RWPE1 (cell line): ENCODE measurements at regions not wholly inside any gene's neighbourhood (a gene's known extent, or its start where the extent isn't known, plus 50 kb on each side); places are given as distances from the start of the nearest gene placed in this dataset.

ENCODE experiments used
- CTCF ChIA-PET: fragments of 350-600 bp; sonication (Branson Sonifier 250); formaldehyde crosslinking; extraction: SDS; loops from one replicate; lab custom pipeline; 2021; lab: Yijun Ruan, JAX
- POLR2A ChIA-PET: fragments of 400-600 bp; formaldehyde crosslinking; extraction: SDS; loops from one replicate; lab custom pipeline; 2020; ENCODE audit warnings: antibody characterized with exemption; ENCODE audit not compliant: low non-redundant PET; lab: Yijun Ruan, JAX
- DNase-seq: peaks from one replicate; pipeline ENCODE4 v3.0.0; 2012; ENCODE audit warnings: low spot score
- H3K27ac ChIP-seq: fragments of 450-650 bp; 2 replicates; pipeline ENCODE4 v1.5.1; 2017
- TF ChIP-seq, protein P1 (sequence below): fragments of 450-650 bp; conservative IDR thresholded peaks from 2 replicates; pipeline ENCODE4 v1.5.1; 2017; ENCODE audit warnings: low read depth, mild to moderate bottlenecking

- TF ChIP-seq, protein P1, sequence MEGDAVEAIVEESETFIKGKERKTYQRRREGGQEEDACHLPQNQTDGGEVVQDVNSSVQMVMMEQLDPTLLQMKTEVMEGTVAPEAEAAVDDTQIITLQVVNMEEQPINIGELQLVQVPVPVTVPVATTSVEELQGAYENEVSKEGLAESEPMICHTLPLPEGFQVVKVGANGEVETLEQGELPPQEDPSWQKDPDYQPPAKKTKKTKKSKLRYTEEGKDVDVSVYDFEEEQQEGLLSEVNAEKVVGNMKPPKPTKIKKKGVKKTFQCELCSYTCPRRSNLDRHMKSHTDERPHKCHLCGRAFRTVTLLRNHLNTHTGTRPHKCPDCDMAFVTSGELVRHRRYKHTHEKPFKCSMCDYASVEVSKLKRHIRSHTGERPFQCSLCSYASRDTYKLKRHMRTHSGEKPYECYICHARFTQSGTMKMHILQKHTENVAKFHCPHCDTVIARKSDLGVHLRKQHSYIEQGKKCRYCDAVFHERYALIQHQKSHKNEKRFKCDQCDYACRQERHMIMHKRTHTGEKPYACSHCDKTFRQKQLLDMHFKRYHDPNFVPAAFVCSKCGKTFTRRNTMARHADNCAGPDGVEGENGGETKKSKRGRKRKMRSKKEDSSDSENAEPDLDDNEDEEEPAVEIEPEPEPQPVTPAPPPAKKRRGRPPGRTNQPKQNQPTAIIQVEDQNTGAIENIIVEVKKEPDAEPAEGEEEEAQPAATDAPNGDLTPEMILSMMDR, result no peak
- H3K27ac ChIP-seq, result no peak overlapping the region
- CTCF ChIA-PET, result no interaction called here
- DNase-seq, result no peak
- POLR2A ChIA-PET, result no interaction called here
Measured at GRCh38 chr13:76086729-76087128, 450.6 kb downstream of the LMO7 start.

- TF ChIP-seq, protein P1, result no peak
- ChIA-PET CTCF (no interaction called here), POLR2A (no interaction called here)
- DNase-seq, result no peak
- H3K27ac ChIP-seq, result no peak overlapping the region
Measured at GRCh38 chr13:76067850-76068249, 431.7 kb downstream of the LMO7 start.

DNA sequence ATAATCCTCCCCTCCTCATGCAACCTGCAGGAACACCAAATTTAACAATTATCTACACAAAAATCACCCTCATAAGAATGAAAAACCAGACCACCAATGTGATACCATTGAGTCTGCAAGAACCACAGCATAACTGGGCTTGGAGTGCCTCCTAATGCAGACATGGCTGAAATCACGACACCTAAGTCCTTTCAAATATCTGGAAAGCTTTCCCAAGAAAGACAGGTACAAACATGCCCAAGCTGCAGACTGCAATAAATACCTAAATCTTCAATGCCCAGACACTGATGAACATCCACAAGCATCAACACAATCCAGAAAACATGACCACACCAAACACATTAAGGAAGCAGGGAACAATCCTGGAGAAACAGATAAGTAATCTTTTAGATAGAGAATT lies 417.1 kb downstream of the LMO7 start:
- ChIA-PET CTCF (interaction anchor here (0.6 to 0.8 kb wide), 2 partner anchors 108 to 285 kb away, joined by 3 to 4 read pairs; no protein-coding TSS in a partner anchor), POLR2A (no interaction called here)
- H3K27ac ChIP-seq, result no peak overlapping the region
- DNase-seq, result no peak
- TF ChIP-seq, protein P1, result no peak

DNA sequence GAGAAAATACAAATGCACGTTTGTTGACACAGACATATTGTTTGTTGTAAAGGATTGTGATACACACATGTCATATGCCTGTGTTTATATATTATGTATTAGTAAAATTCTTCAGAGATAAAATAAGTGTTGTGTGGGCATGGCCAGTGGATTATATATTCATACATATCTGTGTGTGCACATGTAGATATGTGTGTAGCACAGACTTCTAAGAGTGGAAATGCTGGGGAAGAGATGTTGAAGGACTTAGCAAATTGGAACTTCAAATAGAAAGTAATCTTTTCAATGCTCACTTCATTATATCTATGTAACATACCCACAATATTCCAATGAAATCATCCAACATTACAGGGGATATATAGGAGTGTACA lies 413.2 kb downstream of the LMO7 start:
- POLR2A ChIA-PET, result no interaction called here
- H3K27ac ChIP-seq, result no peak overlapping the region
- no peak for DNase-seq
- TF ChIP-seq, protein P1, result no peak
- CTCF ChIA-PET, result no interaction called here

DNA sequence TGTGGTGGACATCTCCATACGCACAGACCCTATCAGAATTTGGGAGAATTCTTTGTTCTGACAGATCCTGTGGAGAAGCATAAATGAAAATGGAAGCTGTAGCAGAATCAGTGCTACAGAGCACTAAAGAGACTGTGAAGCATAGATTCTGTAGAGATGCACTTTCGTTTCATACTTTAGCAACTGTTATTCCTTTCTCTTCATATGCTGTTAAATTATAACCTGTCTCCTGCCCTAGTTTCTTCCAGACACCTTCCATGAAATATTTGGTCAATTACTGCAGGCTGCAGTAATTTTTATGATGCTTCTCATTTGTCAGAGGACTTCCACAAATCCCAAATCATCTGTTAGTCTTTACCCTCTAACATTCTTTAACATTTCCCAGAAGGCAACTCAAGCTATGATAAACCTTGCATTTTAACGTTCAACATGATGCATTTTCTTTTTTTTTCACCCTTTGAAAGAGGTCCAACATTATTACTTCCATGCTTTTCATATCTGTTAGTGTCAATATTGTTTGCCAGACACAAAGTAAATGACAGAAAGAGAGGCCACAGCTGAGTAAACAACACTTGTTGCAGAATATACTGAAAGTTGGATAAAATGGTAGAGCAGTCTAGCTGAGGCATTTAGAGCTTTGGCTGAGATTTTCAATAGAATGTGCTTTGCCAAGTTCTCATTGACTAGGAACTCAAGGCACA lies 412.7 kb downstream of the LMO7 start:
- H3K27ac ChIP-seq, result no peak overlapping the region
- ChIA-PET CTCF (interaction anchor here (0.6 kb wide), 1 partner anchor 855 kb away, joined by 3 read pairs; no protein-coding TSS in a partner anchor), POLR2A (no interaction called here)
- no peak for DNase-seq
- TF ChIP-seq, protein P1, result no peak

DNA sequence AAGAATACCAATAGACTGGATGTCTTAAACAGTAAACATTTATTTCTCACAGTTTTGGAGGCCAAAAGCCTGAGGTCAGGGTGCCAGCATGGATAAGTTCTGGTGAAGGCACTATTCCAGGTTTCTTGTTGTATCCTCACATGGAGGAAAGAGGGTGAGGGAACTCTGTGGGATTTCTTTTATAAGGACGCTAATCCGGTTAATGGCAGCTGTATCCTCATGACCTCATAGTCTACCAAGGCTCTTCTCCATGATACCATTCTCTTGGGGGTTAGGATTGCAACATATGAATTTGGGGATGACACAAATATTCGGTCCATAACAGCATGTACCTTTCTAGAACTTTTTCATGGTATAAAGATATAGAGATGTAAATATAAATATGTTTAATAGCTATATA lies 412.0 kb downstream of the LMO7 start:
- POLR2A ChIA-PET, result no interaction called here
- CTCF ChIA-PET, result no interaction called here
- H3K27ac ChIP-seq, result no peak overlapping the region
- TF ChIP-seq, protein P1, result no peak
- no peak for DNase-seq
